Activated CD4-positive, alpha-beta T cell treated with anti-CD3 and anti-CD28 coated beads, Interleukin-2, Interleukin-6, amounts not matched to agents 100 ng/mL and 50 ng/mL, durations not matched to agents 16 hours and 8 hours (primary cell): ENCODE measurements at regions not wholly inside any gene's neighbourhood (a gene's known extent, or its start where the extent isn't known, plus 50 kb on each side); places are given as distances from the start of the nearest gene placed in this dataset.

Source experiments
- DNase-seq: peaks from one replicate; pipeline ENCODE4 v3.0.0-alpha.2; 2020

- DNase-seq, result no peak
Observed at GRCh38 chr11:80819271-80819670, 1378.4 kb upstream of the TENM4 start.

GRCh38 chr11:80816966-80817365 lies 1376.1 kb upstream of the TENM4 start:
- no peak for DNase-seq

GRCh38 chr11:80816454-80816847 lies 1375.6 kb upstream of the TENM4 start:
- peak; percentile 0 for DNase-seq

- peak; percentile 29 for DNase-seq
Observed at GRCh38 chr11:80815752-80816453, 1375.1 kb upstream of the TENM4 start.

GRCh38 chr11:80814813-80815212 lies 1374.0 kb upstream of the TENM4 start:
- DNase-seq, result no peak

- no peak for DNase-seq
Observed at GRCh38 chr11:80810695-80811094, 1369.9 kb upstream of the TENM4 start.

GRCh38 chr11:80798174-80798573 lies 1357.3 kb upstream of the TENM4 start:
- DNase-seq, result no peak

- DNase-seq, result no peak
Observed at GRCh38 chr11:80783561-80783960, 1342.7 kb upstream of the TENM4 start.

- DNase-seq, result no peak
Observed at GRCh38 chr11:80782135-80782885, 1341.5 kb upstream of the TENM4 start.

GRCh38 chr11:80779905-80780605 lies 1339.2 kb upstream of the TENM4 start:
- no peak for DNase-seq

GRCh38 chr11:80778941-80779340 lies 1338.1 kb upstream of the TENM4 start:
- DNase-seq, result no peak

GRCh38 chr11:80778432-80778831 lies 1337.6 kb upstream of the TENM4 start:
- DNase-seq, result no peak

- no peak for DNase-seq
Observed at GRCh38 chr11:80773919-80774318, 1333.1 kb upstream of the TENM4 start.

GRCh38 chr11:80771017-80771416 lies 1330.2 kb upstream of the TENM4 start:
- DNase-seq, result no peak

GRCh38 chr11:80758787-80759186 lies 1318.0 kb upstream of the TENM4 start:
- DNase-seq, result no peak

- no peak for DNase-seq
Observed at GRCh38 chr11:80748207-80748925, 1307.5 kb upstream of the TENM4 start.

- DNase-seq, result no peak
Observed at GRCh38 chr11:80746300-80746699, 1305.5 kb upstream of the TENM4 start.

- DNase-seq, result no peak
Observed at GRCh38 chr11:80745416-80745815, 1304.6 kb upstream of the TENM4 start.

- no peak for DNase-seq
Observed at GRCh38 chr11:80733790-80734189, 1293.0 kb upstream of the TENM4 start.

- no peak for DNase-seq
Observed at GRCh38 chr11:80733361-80733760, 1292.5 kb upstream of the TENM4 start.

- no peak for DNase-seq
Observed at GRCh38 chr11:80727315-80727714, 1286.5 kb upstream of the TENM4 start.

- DNase-seq, result no peak
Observed at GRCh38 chr11:80726236-80726635, 1285.4 kb upstream of the TENM4 start.

GRCh38 chr11:80724366-80724765 lies 1283.5 kb upstream of the TENM4 start:
- DNase-seq, result no peak
